ENCODE measurements at regions not wholly inside any gene's neighbourhood (a gene's known extent, or its start where the extent isn't known, plus 50 kb on each side); places are given as distances from the start of the nearest gene placed in this dataset.

- no peak for TF ChIP-seq ZNF408 (CRISPR knock-in tag; IDR thresholded peaks at IDR 0.05; ENCODE audit: low read depth)
- peak; percentile 26; the same call in 1 of the 2 replicates for TF ChIP-seq NFIC (IDR thresholded peaks at IDR 0.05)
- TF ChIP-seq, protein P1, sequence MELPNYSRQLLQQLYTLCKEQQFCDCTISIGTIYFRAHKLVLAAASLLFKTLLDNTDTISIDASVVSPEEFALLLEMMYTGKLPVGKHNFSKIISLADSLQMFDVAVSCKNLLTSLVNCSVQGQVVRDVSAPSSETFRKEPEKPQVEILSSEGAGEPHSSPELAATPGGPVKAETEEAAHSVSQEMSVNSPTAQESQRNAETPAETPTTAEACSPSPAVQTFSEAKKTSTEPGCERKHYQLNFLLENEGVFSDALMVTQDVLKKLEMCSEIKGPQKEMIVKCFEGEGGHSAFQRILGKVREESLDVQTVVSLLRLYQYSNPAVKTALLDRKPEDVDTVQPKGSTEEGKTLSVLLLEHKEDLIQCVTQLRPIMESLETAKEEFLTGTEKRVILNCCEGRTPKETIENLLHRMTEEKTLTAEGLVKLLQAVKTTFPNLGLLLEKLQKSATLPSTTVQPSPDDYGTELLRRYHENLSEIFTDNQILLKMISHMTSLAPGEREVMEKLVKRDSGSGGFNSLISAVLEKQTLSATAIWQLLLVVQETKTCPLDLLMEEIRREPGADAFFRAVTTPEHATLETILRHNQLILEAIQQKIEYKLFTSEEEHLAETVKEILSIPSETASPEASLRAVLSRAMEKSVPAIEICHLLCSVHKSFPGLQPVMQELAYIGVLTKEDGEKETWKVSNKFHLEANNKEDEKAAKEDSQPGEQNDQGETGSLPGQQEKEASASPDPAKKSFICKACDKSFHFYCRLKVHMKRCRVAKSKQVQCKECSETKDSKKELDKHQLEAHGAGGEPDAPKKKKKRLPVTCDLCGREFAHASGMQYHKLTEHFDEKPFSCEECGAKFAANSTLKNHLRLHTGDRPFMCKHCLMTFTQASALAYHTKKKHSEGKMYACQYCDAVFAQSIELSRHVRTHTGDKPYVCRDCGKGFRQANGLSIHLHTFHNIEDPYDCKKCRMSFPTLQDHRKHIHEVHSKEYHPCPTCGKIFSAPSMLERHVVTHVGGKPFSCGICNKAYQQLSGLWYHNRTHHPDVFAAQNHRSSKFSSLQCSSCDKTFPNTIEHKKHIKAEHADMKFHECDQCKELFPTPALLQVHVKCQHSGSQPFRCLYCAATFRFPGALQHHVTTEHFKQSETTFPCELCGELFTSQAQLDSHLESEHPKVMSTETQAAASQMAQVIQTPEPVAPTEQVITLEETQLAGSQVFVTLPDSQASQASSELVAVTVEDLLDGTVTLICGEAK (IDR thresholded peaks at IDR 0.05) = no peak
- TF ChIP-seq, protein P1 (CRISPR knock-in tag; IDR thresholded peaks at IDR 0.05) = no peak
- TF ChIP-seq ZNF766 (CRISPR knock-in tag; conservative IDR thresholded peaks at IDR 0.05) = no peak
- TF ChIP-seq, protein P2, sequence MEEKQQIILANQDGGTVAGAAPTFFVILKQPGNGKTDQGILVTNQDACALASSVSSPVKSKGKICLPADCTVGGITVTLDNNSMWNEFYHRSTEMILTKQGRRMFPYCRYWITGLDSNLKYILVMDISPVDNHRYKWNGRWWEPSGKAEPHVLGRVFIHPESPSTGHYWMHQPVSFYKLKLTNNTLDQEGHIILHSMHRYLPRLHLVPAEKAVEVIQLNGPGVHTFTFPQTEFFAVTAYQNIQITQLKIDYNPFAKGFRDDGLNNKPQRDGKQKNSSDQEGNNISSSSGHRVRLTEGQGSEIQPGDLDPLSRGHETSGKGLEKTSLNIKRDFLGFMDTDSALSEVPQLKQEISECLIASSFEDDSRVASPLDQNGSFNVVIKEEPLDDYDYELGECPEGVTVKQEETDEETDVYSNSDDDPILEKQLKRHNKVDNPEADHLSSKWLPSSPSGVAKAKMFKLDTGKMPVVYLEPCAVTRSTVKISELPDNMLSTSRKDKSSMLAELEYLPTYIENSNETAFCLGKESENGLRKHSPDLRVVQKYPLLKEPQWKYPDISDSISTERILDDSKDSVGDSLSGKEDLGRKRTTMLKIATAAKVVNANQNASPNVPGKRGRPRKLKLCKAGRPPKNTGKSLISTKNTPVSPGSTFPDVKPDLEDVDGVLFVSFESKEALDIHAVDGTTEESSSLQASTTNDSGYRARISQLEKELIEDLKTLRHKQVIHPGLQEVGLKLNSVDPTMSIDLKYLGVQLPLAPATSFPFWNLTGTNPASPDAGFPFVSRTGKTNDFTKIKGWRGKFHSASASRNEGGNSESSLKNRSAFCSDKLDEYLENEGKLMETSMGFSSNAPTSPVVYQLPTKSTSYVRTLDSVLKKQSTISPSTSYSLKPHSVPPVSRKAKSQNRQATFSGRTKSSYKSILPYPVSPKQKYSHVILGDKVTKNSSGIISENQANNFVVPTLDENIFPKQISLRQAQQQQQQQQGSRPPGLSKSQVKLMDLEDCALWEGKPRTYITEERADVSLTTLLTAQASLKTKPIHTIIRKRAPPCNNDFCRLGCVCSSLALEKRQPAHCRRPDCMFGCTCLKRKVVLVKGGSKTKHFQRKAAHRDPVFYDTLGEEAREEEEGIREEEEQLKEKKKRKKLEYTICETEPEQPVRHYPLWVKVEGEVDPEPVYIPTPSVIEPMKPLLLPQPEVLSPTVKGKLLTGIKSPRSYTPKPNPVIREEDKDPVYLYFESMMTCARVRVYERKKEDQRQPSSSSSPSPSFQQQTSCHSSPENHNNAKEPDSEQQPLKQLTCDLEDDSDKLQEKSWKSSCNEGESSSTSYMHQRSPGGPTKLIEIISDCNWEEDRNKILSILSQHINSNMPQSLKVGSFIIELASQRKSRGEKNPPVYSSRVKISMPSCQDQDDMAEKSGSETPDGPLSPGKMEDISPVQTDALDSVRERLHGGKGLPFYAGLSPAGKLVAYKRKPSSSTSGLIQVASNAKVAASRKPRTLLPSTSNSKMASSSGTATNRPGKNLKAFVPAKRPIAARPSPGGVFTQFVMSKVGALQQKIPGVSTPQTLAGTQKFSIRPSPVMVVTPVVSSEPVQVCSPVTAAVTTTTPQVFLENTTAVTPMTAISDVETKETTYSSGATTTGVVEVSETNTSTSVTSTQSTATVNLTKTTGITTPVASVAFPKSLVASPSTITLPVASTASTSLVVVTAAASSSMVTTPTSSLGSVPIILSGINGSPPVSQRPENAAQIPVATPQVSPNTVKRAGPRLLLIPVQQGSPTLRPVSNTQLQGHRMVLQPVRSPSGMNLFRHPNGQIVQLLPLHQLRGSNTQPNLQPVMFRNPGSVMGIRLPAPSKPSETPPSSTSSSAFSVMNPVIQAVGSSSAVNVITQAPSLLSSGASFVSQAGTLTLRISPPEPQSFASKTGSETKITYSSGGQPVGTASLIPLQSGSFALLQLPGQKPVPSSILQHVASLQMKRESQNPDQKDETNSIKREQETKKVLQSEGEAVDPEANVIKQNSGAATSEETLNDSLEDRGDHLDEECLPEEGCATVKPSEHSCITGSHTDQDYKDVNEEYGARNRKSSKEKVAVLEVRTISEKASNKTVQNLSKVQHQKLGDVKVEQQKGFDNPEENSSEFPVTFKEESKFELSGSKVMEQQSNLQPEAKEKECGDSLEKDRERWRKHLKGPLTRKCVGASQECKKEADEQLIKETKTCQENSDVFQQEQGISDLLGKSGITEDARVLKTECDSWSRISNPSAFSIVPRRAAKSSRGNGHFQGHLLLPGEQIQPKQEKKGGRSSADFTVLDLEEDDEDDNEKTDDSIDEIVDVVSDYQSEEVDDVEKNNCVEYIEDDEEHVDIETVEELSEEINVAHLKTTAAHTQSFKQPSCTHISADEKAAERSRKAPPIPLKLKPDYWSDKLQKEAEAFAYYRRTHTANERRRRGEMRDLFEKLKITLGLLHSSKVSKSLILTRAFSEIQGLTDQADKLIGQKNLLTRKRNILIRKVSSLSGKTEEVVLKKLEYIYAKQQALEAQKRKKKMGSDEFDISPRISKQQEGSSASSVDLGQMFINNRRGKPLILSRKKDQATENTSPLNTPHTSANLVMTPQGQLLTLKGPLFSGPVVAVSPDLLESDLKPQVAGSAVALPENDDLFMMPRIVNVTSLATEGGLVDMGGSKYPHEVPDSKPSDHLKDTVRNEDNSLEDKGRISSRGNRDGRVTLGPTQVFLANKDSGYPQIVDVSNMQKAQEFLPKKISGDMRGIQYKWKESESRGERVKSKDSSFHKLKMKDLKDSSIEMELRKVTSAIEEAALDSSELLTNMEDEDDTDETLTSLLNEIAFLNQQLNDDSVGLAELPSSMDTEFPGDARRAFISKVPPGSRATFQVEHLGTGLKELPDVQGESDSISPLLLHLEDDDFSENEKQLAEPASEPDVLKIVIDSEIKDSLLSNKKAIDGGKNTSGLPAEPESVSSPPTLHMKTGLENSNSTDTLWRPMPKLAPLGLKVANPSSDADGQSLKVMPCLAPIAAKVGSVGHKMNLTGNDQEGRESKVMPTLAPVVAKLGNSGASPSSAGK (IDR thresholded peaks at IDR 0.05) = no peak
- no peak for TF ChIP-seq ZNF561 (CRISPR knock-in tag; conservative IDR thresholded peaks at IDR 0.05)
- no peak for TF ChIP-seq HIVEP1 (CRISPR knock-in tag; IDR thresholded peaks at IDR 0.05)
Measured at GRCh38 chr15:66891776-66892175, 173.6 kb upstream of the SMAD3 start (continued).
